HG03378 (cell line): ENCODE measurements at regions not wholly inside any gene's neighbourhood (a gene's known extent, or its start where the extent isn't known, plus 50 kb on each side); places are given as distances from the start of the nearest gene placed in this dataset.
"Not testable (repeated sequence)": the region's sequence is repeated elsewhere in the genome, so short reads cannot be mapped to it uniquely, and the experiment has no call there.

Experiments used
- ATAC-seq: cut with Tn5 transposase; IDR thresholded peaks from one replicate; pipeline ENCODE4 v1.9.1; 2021; ENCODE audit warnings: mild to moderate bottlenecking, moderate library complexity; ENCODE audit not compliant: unreplicated experiment

- ATAC-seq: no peak
Observed at GRCh38 chr15:93333796-93334195, 244.8 kb upstream of the RGMA start.

GRCh38 chr15:93333126-93333525, 244.1 kb upstream of the RGMA start:
- ATAC-seq: not testable (repeated sequence)

GRCh38 chr15:93332168-93332553, 243.2 kb upstream of the RGMA start:
- no peak for ATAC-seq

- ATAC-seq: no peak
Observed at GRCh38 chr15:93331545-93332167, 242.6 kb upstream of the RGMA start.

GRCh38 chr15:93330912-93331544, 242.0 kb upstream of the RGMA start:
- no peak for ATAC-seq

- no peak for ATAC-seq
Observed at GRCh38 chr15:93327364-93327763, 238.4 kb upstream of the RGMA start.

GRCh38 chr15:93324186-93324975, 235.4 kb upstream of the RGMA start:
- no peak for ATAC-seq

- ATAC-seq: no peak
Observed at GRCh38 chr15:93321881-93322282, 232.9 kb upstream of the RGMA start.

GRCh38 chr15:93319121-93319814, 230.3 kb upstream of the RGMA start:
- ATAC-seq: no peak

GRCh38 chr15:93317772-93318171, 228.8 kb upstream of the RGMA start:
- no peak for ATAC-seq

GRCh38 chr15:93314245-93314644, 225.2 kb upstream of the RGMA start:
- ATAC-seq: no peak

GRCh38 chr15:93312891-93313486, 224.0 kb upstream of the RGMA start:
- ATAC-seq: no peak

GRCh38 chr15:93311620-93312019, 222.6 kb upstream of the RGMA start:
- ATAC-seq: no peak

GRCh38 chr15:93308026-93308690, 219.1 kb upstream of the RGMA start:
- ATAC-seq: no peak

GRCh38 chr15:93307513-93307912, 218.5 kb upstream of the RGMA start:
- ATAC-seq: no peak

- no peak for ATAC-seq
Observed at GRCh38 chr15:93305306-93305705, 216.3 kb upstream of the RGMA start.

GRCh38 chr15:93302080-93302765, 213.2 kb upstream of the RGMA start:
- ATAC-seq: no peak

- ATAC-seq: no peak
Observed at GRCh38 chr15:93300796-93301195, 211.8 kb upstream of the RGMA start.

GRCh38 chr15:93299675-93300074, 210.7 kb upstream of the RGMA start:
- no peak for ATAC-seq

- no peak for ATAC-seq
Observed at GRCh38 chr15:93298901-93299300, 209.9 kb upstream of the RGMA start.
